NT2/D1 (cell line): ENCODE measurements at regions not wholly inside any gene's neighbourhood (a gene's known extent, or its start where the extent isn't known, plus 50 kb on each side); places are given as distances from the start of the nearest gene placed in this dataset.

ENCODE experiments used
- SUZ12 ChIP-seq: IDR thresholded peaks from 2 replicates; pipeline ENCODE4 v1.6.1; 2011; ENCODE audit not compliant: insufficient read length, insufficient read depth; ENCODE audit errors: extremely low read depth
- YY1 ChIP-seq: IDR thresholded peaks from 2 replicates; pipeline ENCODE4 v1.6.1; 2011; ENCODE audit not compliant: insufficient read length, insufficient read depth
- ZNF274 ChIP-seq: IDR thresholded peaks from 2 replicates; pipeline ENCODE4 v1.6.1; 2011; ENCODE audit warnings: mild to moderate bottlenecking, low read depth, low read length

DNA sequence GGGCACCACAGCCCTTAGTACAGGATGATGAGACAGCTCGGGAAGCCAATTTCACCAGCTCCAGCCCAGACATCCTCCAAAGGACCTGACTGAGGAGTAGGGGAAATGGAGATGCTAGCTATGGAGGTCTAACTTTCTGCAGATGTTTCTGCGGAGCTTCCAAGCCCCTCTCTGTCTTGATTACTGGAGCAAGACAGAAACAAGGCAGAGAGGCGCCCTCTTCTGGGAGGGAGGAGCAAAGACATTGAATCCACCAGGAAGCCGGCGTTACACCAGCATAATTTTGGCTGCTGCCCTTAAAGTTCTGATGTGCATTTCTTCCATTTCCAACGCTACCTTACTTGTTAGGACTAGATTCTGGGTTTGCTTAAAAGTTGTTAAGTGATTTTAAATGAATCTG, 107.3 kb upstream of the HSD17B12 start:
- no peak for TF ChIP-seq ZNF274
- TF ChIP-seq YY1: no peak
- no peak for TF ChIP-seq SUZ12
